Lower lobe of right lung (tissue), 2 donors: ENCODE measurements at regions not wholly inside any gene's neighbourhood (a gene's known extent, or its start where the extent isn't known, plus 50 kb on each side); places are given as distances from the start of the nearest gene placed in this dataset.
"Not testable (repeated sequence)": the region's sequence is repeated elsewhere in the genome, so short reads cannot be mapped to it uniquely, and the experiment has no call there.

ENCODE experiments used
- ATAC-seq, 2 donors: fragments of 200-7000 bp; cut with Tn5 transposase; one replicate each; pipeline ENCODE4 v1.9.1; 2020 to 2022; ENCODE audit warnings: mild to moderate bottlenecking in 2 of 2, moderate library complexity in 2 of 2
- DNase-seq: peaks from one replicate; pipeline ENCODE4 v3.0.0-alpha.2; 2020
- H3K27ac ChIP-seq: fragments of 200-600 bp; one replicate; pipeline ENCODE4 v1.8.0; 2022
- H3K27me3 ChIP-seq: fragments of 200-600 bp; one replicate; pipeline ENCODE4 v1.8.0; 2022; ENCODE audit warnings: low read depth
- H3K36me3 ChIP-seq: fragments of 200-600 bp; one replicate; pipeline ENCODE4 v1.8.0; 2022; ENCODE audit warnings: mild to moderate bottlenecking
- H3K4me1 ChIP-seq: fragments of 200-600 bp; one replicate; pipeline ENCODE4 v1.8.0; 2022
- H3K4me3 ChIP-seq: fragments of 200-600 bp; one replicate; pipeline ENCODE4 v1.8.0; 2022; ENCODE audit warnings: mild to moderate bottlenecking
- H3K9me3 ChIP-seq: fragments of 200-600 bp; one replicate; pipeline ENCODE4 v1.8.0; 2022
- intact Hi-C: fragments of 100-400 bp; cut with DNase I; formaldehyde crosslinking; loops from one replicate; pipeline ENCODE4 v1.11.0; 2022
- TF ChIP-seq, protein P1 (sequence below): fragments of 200-600 bp; IDR thresholded peaks from one replicate; pipeline ENCODE4 v1.8.0; 2022; ENCODE audit warnings: antibody characterized with exemption, mild to moderate bottlenecking
- donor health status: DM: no; HTN: yes; CAD: no; lungs with severe emphysema.

DNA sequence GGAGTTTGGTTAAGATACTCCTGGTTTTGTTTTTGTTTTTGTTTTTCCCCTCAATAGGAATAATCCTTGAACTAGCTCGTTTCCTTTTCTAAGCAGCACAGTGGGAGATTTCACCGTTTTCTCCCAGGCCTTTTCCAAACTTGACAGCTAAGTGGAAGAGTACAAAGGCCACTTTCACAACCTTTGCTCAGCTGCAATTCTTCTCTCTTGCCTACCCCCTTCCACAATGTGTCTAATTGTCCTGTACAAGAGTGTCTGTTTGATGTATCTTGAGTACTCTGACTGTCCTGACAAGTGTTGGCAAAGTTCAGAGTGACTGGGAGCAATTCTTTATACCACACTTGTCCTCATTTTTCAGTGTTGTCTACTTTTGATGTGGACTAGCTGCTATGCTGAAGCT lies 674.3 kb upstream of the AMOT start:
- TF ChIP-seq, protein P1, sequence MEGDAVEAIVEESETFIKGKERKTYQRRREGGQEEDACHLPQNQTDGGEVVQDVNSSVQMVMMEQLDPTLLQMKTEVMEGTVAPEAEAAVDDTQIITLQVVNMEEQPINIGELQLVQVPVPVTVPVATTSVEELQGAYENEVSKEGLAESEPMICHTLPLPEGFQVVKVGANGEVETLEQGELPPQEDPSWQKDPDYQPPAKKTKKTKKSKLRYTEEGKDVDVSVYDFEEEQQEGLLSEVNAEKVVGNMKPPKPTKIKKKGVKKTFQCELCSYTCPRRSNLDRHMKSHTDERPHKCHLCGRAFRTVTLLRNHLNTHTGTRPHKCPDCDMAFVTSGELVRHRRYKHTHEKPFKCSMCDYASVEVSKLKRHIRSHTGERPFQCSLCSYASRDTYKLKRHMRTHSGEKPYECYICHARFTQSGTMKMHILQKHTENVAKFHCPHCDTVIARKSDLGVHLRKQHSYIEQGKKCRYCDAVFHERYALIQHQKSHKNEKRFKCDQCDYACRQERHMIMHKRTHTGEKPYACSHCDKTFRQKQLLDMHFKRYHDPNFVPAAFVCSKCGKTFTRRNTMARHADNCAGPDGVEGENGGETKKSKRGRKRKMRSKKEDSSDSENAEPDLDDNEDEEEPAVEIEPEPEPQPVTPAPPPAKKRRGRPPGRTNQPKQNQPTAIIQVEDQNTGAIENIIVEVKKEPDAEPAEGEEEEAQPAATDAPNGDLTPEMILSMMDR: no peak
- Histone ChIP-seq H3K9me3 (no peaks in the 10 kb centered on the region), H3K4me3 (no peak overlapping the region), H3K4me1 (no peaks in the 10 kb centered on the region), H3K27ac (no peak overlapping the region), H3K27me3 (no peaks in the 10 kb centered on the region), H3K36me3 (no peaks in the 10 kb centered on the region)
- DNase-seq: no peak
- no peak for ATAC-seq
- intact Hi-C loops: no loop called here

DNA sequence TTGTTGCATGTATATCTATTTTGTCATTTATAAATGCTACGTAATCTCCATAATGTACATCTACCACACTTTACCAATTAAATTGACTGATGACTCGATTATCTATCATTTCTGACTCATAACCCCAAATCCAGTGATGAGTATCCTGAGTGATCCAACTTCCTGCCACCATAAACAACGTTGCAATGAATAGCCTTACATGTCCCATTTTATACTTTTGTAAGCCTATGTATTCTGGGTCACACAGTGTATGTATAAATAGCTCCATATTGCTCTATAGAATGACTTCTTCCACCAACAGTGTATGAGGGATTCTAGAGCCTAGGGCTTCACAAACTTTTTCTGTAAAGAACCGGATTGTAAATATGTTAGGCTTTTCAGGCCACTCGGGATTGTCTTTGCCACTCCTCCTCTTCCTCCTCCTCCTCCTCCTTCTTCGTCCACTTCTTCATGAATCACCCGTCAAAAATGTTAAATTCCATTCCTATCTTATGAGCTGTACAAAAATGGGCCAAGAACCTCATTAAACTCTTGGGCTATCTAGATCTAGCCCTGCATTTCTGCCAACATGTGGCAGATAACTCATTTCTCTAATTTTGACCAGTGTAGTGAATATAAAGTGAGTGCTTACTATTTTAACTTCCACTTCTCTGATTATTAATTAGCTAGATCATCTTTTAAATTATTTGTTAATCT lies 672.2 kb upstream of the AMOT start:
- Histone ChIP-seq H3K27ac (no peak overlapping the region), H3K4me1 (no peaks in the 10 kb centered on the region), H3K4me3 (no peak overlapping the region), H3K27me3 (no peaks in the 10 kb centered on the region), H3K9me3 (no peaks in the 10 kb centered on the region), H3K36me3 (no peaks in the 10 kb centered on the region)
- TF ChIP-seq, protein P1: no peak
- intact Hi-C loops: no loop called here
- ATAC-seq (no peak), DNase-seq (no peak)

- DNase-seq: no peak
Measured at GRCh38 chrX:113510586-113510985, 670.0 kb upstream of the AMOT start.

DNA sequence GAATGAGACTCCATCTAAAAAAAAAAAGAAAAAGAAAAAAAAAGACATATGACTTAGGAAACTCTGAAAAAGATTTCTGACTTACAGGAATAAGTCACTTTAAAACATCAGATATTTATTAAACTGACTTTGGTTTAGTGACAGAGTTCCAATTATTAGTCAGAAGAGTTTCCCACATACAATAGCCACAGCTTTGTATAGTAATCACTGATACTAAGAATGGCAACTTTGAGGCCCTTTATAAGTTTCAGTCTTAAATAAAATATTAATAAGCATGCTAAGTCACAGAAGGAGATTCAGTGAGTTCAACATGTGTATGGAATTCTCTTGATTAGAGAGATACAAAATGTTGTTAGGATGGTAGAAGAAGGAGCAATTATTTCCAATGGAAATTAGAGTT lies 652.3 kb upstream of the AMOT start:
- intact Hi-C loops: no loop called here
- no peaks in the 10 kb centered on the region for H3K27me3 ChIP-seq
- H3K36me3 ChIP-seq: no peaks in the 10 kb centered on the region
- no peak overlapping the region for H3K27ac ChIP-seq
- TF ChIP-seq, protein P1: no peak
- DNase-seq: no peak
- H3K4me3 ChIP-seq: no peak overlapping the region
- no peak for ATAC-seq
- H3K9me3 ChIP-seq: no peaks in the 10 kb centered on the region
- no peaks in the 10 kb centered on the region for H3K4me1 ChIP-seq

More at GRCh38 chrX:113510586-113510985, 670.0 kb upstream of the AMOT start:
- H3K9me3 ChIP-seq: no peaks in the 10 kb centered on the region
- TF ChIP-seq, protein P1: no peak
- H3K4me3 ChIP-seq: no peak overlapping the region
- no peaks in the 10 kb centered on the region for H3K36me3 ChIP-seq
- H3K4me1 ChIP-seq: no peaks in the 10 kb centered on the region
- no peaks in the 10 kb centered on the region for H3K27me3 ChIP-seq
- intact Hi-C loops: no loop called here
- no peak overlapping the region for H3K27ac ChIP-seq
- no peak for ATAC-seq

DNA sequence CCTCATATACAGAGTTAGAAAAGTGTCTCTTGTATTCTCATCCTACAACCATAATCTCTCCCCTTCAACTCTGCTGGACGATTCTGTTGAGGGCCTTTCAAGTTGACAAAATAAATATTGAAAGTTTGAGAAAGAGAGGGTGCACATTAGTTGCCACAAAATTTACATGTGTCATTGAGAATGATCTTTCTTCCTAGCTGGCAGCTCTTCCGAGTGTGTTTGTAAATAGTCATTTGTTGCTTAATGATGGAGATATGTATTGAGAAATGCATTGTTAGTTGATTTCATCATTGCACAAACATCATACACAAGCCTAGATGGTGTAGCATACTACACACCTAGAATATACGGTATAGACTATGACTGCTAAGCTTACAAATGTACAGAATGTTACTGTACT lies 632.8 kb upstream of the AMOT start:
- no peak for ATAC-seq
- Histone ChIP-seq H3K27me3 (no peaks in the 10 kb centered on the region), H3K36me3 (no peaks in the 10 kb centered on the region), H3K27ac (no peak overlapping the region), H3K4me1 (no peaks in the 10 kb centered on the region), H3K4me3 (no peak overlapping the region), H3K9me3 (no peaks in the 10 kb centered on the region)
- intact Hi-C loops: no loop called here
- TF ChIP-seq, protein P1: no peak
- DNase-seq: no peak

- intact Hi-C loops, H3K9me3 ChIP-seq, H3K27ac ChIP-seq, DNase-seq, H3K4me1 ChIP-seq, H3K4me3 ChIP-seq, H3K27me3 ChIP-seq, H3K36me3 ChIP-seq: not testable (repeated sequence)
- ATAC-seq: peak in 1 of 2 donors; percentile 21
Measured at GRCh38 chrX:113473015-113473414, 632.4 kb upstream of the AMOT start.
